IPS DF 6.9 (cell line): ENCODE measurements at regions not wholly inside any gene's neighbourhood (a gene's known extent, or its start where the extent isn't known, plus 50 kb on each side); places are given as distances from the start of the nearest gene placed in this dataset.

Source experiments
- DNase-seq: peaks from one replicate; pipeline ENCODE4 v3.0.0-alpha.2; 2013; ENCODE audit warnings: low read depth, low spot score
- H3K27ac ChIP-seq: one replicate; pipeline ENCODE4 v1.5.1; 2013; ENCODE audit warnings: low read length, control low read depth
- H3K27me3 ChIP-seq: 2 replicates; pipeline ENCODE4 v1.6.1; 2013; ENCODE audit warnings: mild to moderate bottlenecking, low read length; ENCODE audit not compliant: control insufficient read depth, insufficient read depth
- H3K36me3 ChIP-seq: 2 replicates; pipeline ENCODE4 v1.6.1; 2013; ENCODE audit warnings: low read length; ENCODE audit not compliant: control insufficient read depth, insufficient read depth
- H3K4me1 ChIP-seq: 2 replicates; pipeline ENCODE4 v1.6.1; 2013; ENCODE audit warnings: low read length; ENCODE audit not compliant: control insufficient read depth, insufficient read depth
- H3K4me3 ChIP-seq: 2 replicates; pipeline ENCODE4 v1.5.1; 2013; ENCODE audit warnings: mild to moderate bottlenecking, low read length
- H3K9me3 ChIP-seq: 2 replicates; pipeline ENCODE4 v1.6.1; 2013; ENCODE audit warnings: low read length, inconsistent platforms; ENCODE audit not compliant: control insufficient read depth, insufficient read depth
- WGBS: extraction: QIAGEN DNeasy Blood & Tissue Kit; methylation state at CpG from one replicate; pipeline ENCODE4 v1.1.7; 2013; ENCODE audit warnings: mixed read lengths, missing lambda C conversion rate; ENCODE audit not compliant: insufficient read length, insufficient coverage; 5-methylcytosine and 5-hydroxymethylcytosine counted together

DNA sequence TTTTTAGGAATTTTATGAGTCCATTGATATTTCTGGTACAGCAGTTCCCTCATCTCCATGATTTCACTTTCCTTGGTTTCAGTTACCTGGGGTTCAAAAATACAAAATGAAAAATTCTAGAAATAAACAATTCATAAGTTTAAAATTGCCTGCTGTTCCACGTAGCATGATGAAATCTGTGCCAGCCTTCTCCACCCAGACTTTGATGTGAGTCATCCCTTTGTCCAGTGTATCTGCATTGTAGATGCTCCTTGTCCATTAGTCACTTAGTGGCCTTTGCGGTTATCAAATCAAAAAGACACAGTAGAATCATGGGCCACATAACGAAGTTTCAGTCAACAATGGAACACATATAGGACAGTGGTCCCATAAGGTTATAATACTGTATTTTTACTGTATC is 286.9 kb downstream of the PTEN start:
- WGBS = no CpG with 5 or more reads among the region's 3 CpGs

DNA sequence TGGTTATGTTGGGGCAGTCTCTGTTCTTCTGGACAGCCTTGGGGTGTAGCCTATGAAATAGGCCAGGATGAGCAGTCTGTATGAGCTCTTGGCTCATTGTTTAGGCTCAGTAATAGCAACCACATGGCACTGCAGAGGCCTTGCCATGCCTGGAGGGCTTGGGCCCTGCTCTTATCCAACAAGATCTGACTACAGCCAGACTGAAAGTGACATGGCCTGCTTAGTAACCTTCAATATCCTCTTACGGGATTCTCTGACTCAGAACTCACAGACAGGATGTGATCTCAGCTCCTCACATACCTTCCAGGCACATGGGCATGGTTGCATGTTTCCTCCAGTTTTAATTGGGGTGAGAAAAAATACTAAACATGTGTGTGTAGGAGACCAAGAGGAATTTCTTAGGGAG is 289.3 kb downstream of the PTEN start:
- H3K9me3 ChIP-seq = no peaks in the 10 kb centered on the region
- no CpG with 5 or more reads among the region's 1 CpG for WGBS
- no peaks in the 10 kb centered on the region for H3K36me3 ChIP-seq
- no peaks in the 10 kb centered on the region for H3K4me1 ChIP-seq
- DNase-seq = no peak
- no peak overlapping the region for H3K4me3 ChIP-seq
- H3K27ac ChIP-seq = no peak overlapping the region
- no peaks in the 10 kb centered on the region for H3K27me3 ChIP-seq

More for the DNA sequence above, 286.9 kb downstream of the PTEN start:
- H3K4me1 ChIP-seq = no peaks in the 10 kb centered on the region
- no peak overlapping the region for H3K27ac ChIP-seq
- no peaks in the 10 kb centered on the region for H3K9me3 ChIP-seq
- H3K4me3 ChIP-seq = no peak overlapping the region
- no peak for DNase-seq
- H3K36me3 ChIP-seq = no peaks in the 10 kb centered on the region
- no peaks in the 10 kb centered on the region for H3K27me3 ChIP-seq

DNA sequence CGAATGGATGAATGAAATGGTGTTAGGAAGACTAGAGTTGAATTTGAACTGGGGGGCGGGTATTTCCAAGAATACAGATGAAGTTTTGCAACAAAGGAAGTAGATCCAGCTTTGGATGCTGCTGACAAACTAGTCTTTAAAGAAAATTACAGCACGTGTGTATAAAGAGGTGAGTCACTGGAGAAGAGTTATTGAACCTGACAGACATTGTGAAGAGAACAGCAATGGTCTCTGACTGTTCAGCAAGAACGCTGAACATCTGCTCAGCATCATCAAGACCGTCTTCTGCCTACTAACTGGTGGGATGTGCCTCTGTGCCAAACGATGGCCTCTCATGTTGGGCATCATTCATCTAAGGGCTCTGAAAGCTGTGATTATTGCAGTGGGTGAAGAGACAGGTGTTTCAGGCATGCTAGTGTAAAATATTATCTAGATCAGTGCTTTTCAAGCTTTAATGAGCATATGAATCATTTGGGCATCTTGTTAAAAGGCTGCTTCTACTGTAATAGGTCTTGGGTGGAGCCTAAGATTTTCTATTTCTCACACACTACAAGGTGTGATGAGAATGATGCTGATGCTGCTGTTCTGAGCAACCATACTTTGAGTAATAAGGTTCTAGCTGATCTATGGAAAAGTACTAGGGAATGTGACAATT is 291.3 kb downstream of the PTEN start:
- no CpG with 5 or more reads among the region's 6 CpGs for WGBS
- H3K4me3 ChIP-seq = no peak overlapping the region
- H3K36me3 ChIP-seq = no peaks in the 10 kb centered on the region
- no peaks in the 10 kb centered on the region for H3K27me3 ChIP-seq
- no peaks in the 10 kb centered on the region for H3K4me1 ChIP-seq
- no peak overlapping the region for H3K27ac ChIP-seq
- no peaks in the 10 kb centered on the region for H3K9me3 ChIP-seq
- DNase-seq = no peak

DNA sequence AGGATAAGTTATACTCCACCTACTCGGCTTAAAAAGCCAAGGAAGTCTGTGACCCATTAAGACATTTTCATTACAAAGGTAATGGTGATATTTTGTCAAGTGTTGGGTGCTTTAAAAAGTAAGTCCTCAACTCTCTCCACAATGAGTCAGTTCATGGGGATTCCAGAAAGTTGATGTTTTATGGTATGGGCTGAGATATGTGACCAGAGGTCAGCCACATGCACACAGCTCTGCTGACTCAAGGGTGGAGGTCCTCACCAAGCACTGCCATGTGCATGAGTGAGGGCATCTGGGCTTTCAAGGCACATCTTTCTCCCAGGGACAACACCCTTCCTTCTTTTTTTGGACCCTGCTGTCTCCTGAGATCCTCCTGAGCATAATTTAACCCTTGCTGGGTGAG is 292.9 kb downstream of the PTEN start:
- Histone ChIP-seq H3K9me3 (no peaks in the 10 kb centered on the region), H3K27ac (no peak overlapping the region), H3K4me3 (no peak overlapping the region), H3K36me3 (no peaks in the 10 kb centered on the region), H3K27me3 (no peaks in the 10 kb centered on the region), H3K4me1 (no peaks in the 10 kb centered on the region)
- no peak for DNase-seq
- WGBS = no CpG with 5 or more reads among the region's 1 CpG

DNA sequence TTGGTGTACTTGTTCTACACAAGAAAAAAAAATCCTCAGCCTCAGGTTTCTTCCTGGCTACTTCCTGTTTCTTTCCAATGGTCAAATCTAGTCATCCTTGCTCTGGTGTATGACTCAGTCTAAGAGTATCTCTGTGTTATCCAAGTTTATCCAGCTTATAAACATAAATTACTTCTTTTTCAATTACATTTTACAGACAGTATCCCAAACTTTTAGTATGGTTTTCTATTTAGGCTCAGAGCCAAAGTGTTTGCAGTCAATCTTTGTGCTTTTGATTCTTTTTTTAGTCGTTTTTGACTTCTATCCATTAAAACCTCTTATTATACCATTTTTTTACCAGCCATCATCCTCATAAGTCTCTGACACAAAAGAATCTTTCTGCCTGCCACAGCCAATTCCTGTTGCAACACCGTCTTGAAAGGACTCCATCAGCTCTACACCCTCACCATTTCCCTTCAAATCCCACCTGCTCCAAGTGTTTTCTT is 294.6 kb downstream of the PTEN start:
- WGBS = no CpG with 5 or more reads among the region's 2 CpGs
- H3K27ac ChIP-seq = no peak overlapping the region
- no peaks in the 10 kb centered on the region for H3K27me3 ChIP-seq
- H3K4me3 ChIP-seq = no peak overlapping the region
- H3K9me3 ChIP-seq = no peaks in the 10 kb centered on the region
- H3K36me3 ChIP-seq = no peaks in the 10 kb centered on the region
- no peaks in the 10 kb centered on the region for H3K4me1 ChIP-seq
- no peak for DNase-seq

DNA sequence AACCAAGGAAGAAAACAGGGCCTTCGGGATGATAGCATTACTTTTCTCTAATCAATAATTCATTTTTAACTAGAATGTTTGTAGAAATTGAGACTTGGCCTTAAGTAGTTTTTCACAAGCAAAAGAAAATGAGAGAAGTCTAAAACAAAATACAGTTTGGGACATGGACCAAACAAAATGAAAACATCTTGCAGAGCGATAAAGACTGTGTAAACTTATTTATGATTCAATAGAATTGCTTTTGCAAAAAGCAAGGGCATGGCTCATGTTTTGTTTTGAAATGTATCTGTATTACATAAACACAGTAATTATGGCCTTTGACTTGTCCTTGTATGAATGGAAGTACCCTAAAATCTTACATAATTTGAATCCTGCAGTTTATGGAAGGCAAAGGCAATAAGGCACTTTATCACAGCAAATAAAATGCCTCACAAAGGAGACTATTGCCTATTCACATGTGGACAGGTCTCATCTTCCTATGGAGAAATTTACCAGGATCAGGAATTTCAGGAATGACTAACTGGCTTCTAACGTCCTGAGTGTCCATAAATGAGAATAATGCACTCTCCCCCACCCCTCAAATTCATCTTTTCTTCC is 295.2 kb downstream of the PTEN start:
- WGBS = no CpG with 5 or more reads among the region's 3 CpGs
- H3K36me3 ChIP-seq = no peaks in the 10 kb centered on the region

DNA sequence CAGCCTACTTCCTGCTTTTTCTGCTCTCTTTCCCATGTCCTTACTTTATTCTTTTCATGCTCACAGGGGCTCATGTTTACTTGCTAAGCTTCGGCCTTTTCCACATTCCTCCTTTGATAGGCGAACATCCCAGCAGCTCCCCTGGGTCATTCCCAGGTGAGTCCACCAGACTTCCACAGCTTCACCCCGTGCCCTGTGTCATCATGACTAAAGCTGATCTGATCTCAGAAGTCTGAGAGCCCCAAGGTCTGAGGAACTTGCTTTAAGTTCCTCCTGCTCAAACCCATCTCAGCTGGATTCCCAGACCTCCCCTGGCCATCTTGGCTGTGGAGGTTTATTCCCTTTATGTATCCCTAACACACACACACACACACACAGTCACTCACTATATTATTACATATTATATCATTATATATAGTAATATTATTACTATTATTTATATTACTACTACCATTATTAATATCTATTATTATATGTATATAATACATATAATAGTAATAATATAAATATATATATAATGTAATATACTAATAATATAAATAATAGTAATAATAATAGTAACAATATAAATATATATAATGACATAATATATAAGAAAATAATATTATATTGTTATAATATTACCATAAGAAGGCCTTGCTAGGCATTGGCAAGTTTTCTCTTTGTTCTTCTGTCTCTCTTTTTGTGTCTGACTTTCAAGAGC is 295.9 kb downstream of the PTEN start:
- H3K27me3 ChIP-seq = no peaks in the 10 kb centered on the region
- DNase-seq = no peak
- H3K36me3 ChIP-seq = no peaks in the 10 kb centered on the region
- no peak overlapping the region for H3K4me3 ChIP-seq
- WGBS = no CpG with 5 or more reads among the region's 3 CpGs
- H3K27ac ChIP-seq = no peak overlapping the region
- H3K9me3 ChIP-seq = no peaks in the 10 kb centered on the region
- no peaks in the 10 kb centered on the region for H3K4me1 ChIP-seq

More for the DNA sequence above, 295.2 kb downstream of the PTEN start:
- Histone ChIP-seq H3K4me1 (no peaks in the 10 kb centered on the region), H3K27me3 (no peaks in the 10 kb centered on the region), H3K9me3 (no peaks in the 10 kb centered on the region), H3K4me3 (no peak overlapping the region), H3K27ac (no peak overlapping the region)
- no peak for DNase-seq

DNA sequence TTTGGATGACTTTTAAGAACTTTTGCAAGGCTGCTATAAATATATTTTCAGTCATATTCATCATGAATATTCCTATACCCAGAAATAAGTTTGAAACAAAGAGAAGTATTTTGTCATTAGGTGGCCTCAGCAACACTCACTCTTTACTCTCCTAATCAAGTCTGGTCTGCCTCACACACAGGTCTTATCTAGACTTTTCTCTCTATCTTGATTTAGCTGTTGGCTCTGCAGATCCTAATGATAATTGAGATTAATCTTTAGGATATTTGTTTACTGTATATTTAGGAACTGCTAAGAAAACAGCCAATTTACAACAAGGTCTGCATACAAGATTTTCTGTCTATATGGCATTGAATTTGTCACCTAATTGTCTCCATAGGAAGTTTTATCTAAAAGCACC is 297.6 kb downstream of the PTEN start:
- no peaks in the 10 kb centered on the region for H3K36me3 ChIP-seq
- no peaks in the 10 kb centered on the region for H3K27me3 ChIP-seq
- DNase-seq = no peak
- no peaks in the 10 kb centered on the region; the same call in 1 of the 2 replicates for H3K4me1 ChIP-seq
- no peak overlapping the region for H3K4me3 ChIP-seq
- H3K9me3 ChIP-seq = no peaks in the 10 kb centered on the region
- no peak overlapping the region for H3K27ac ChIP-seq

DNA sequence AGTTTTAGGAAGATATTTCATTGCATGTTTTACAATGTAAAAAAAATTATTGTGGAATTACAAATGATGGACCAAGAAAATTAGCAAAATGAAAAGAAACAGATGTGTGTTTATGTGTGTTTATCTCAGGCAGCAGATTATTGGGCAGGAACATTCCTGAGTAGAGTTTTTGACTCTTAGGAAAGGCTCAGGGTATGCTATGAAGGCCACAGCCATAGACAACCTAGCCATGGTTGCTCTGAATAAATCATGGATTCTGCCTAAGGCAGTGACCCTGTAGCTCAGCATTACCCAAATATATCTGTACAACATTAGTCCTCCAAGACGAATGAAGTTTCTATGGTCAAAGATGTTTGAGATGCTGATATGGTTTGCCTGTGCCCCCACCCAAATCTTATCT is 298.3 kb downstream of the PTEN start:
- no peaks in the 10 kb centered on the region for H3K9me3 ChIP-seq
- no peaks in the 10 kb centered on the region; the same call in 1 of the 2 replicates for H3K4me1 ChIP-seq
- no peak for DNase-seq
- H3K4me3 ChIP-seq = no peak overlapping the region
- no peaks in the 10 kb centered on the region for H3K36me3 ChIP-seq
- H3K27me3 ChIP-seq = no peaks in the 10 kb centered on the region
- H3K27ac ChIP-seq = no peak overlapping the region
- no CpG with 5 or more reads among the region's 1 CpG for WGBS

DNA sequence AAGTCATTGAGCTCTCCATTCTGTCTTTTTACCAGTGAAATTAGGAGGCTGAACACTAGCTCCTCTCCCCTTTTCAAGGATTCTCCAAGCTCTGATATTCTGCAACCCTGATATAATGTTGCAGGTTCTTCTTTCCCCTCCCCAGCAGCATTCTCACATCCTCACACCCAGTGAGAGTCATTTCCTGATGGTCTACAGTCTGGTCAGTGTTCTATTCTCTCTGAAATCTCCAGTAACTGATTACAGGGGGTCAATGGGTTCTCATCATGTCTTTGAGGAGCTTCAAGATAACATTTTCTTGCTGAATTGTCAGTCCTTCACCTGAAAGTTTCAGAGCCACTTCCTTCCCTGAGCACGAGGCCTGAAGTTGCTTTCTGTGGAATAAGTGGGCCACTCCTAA is 299.4 kb downstream of the PTEN start:
- Histone ChIP-seq H3K36me3 (no peaks in the 10 kb centered on the region), H3K4me1 (no peaks in the 10 kb centered on the region; the same call in 1 of the 2 replicates), H3K27ac (no peak overlapping the region), H3K4me3 (no peak overlapping the region), H3K9me3 (no peaks in the 10 kb centered on the region), H3K27me3 (no peaks in the 10 kb centered on the region)
- no CpG with 5 or more reads among the region's 1 CpG for WGBS
- DNase-seq = no peak
